Neuron (in vitro differentiated cells): ENCODE measurements at regions not wholly inside any gene's neighbourhood (a gene's known extent, or its start where the extent isn't known, plus 50 kb on each side); places are given as distances from the start of the nearest gene placed in this dataset.

Experiments
- H2AFZ ChIP-seq: one replicate; pipeline ENCODE4 v1.6.1; 2013; ENCODE audit warnings: low read depth, mild to moderate bottlenecking, inconsistent platforms, low read length, moderate library complexity
- H3K27me3 ChIP-seq: one replicate; pipeline ENCODE4 v1.6.1; 2013; ENCODE audit warnings: low read length; ENCODE audit not compliant: insufficient read depth
- H3K36me3 ChIP-seq: one replicate; pipeline ENCODE4 v1.6.1; 2013; ENCODE audit warnings: low read length; ENCODE audit not compliant: insufficient read depth
- H3K4me1 ChIP-seq: one replicate; pipeline ENCODE4 v1.6.1; 2013; ENCODE audit warnings: low read length; ENCODE audit not compliant: insufficient read depth
- H3K4me3 ChIP-seq: 2 replicates; pipeline ENCODE4 v1.5.1; 2013; ENCODE audit warnings: mild to moderate bottlenecking, low read length, moderate library complexity
- H3K9me3 ChIP-seq: one replicate; pipeline ENCODE4 v1.6.1; 2013; ENCODE audit warnings: low read length

GRCh38 chr19:30313353-30313750 is 58.8 kb upstream of the ZNF536 start:
- H3K36me3 ChIP-seq = peaks cover 2% of the 10 kb centered on the region
- H2AFZ ChIP-seq = no peak overlapping the region
- H3K4me3 ChIP-seq = no peak overlapping the region
- no peaks in the 10 kb centered on the region for H3K9me3 ChIP-seq
- H3K27me3 ChIP-seq = no peaks in the 10 kb centered on the region
- peaks cover 36% of the 10 kb centered on the region for H3K4me1 ChIP-seq

GRCh38 chr19:30314056-30314804 is 58.0 kb upstream of the ZNF536 start:
- Histone ChIP-seq H3K9me3 (no peaks in the 10 kb centered on the region), H3K36me3 (peaks cover 2% of the 10 kb centered on the region), H3K27me3 (no peaks in the 10 kb centered on the region), H3K4me1 (peaks cover 27% of the 10 kb centered on the region), H3K4me3 (no peak overlapping the region), H2AFZ (no peak overlapping the region)

GRCh38 chr19:30314805-30315155 is 57.4 kb upstream of the ZNF536 start:
- peaks cover 2% of the 10 kb centered on the region for H3K36me3 ChIP-seq
- no peak overlapping the region for H3K4me3 ChIP-seq
- no peaks in the 10 kb centered on the region for H3K9me3 ChIP-seq

DNA sequence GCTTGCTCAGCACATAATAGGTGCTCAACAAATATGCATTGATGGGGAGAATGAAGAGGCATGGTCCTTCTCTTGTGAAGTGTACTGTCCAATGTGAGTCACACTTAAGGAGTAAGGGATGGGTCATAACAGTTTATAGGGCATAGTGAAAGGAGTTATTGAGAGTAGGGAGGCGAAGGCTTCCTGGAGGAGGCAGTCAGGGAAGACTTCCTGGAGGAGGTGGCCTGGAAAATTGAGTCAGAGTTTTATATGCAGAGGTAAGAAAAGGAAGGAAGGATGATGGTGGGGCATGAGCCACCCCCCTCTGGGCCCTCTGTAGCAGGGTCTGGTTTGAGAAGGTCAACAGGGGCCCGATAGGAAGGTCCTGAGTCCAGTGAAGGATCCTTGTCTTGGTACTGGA is 57.0 kb upstream of the ZNF536 start:
- peaks cover 2% of the 10 kb centered on the region for H3K36me3 ChIP-seq
- H3K4me1 ChIP-seq = peaks cover 17% of the 10 kb centered on the region
- no peak overlapping the region for H3K4me3 ChIP-seq
- H3K27me3 ChIP-seq = no peaks in the 10 kb centered on the region
- no peak overlapping the region for H2AFZ ChIP-seq
- H3K9me3 ChIP-seq = no peaks in the 10 kb centered on the region

More at GRCh38 chr19:30314805-30315155, 57.4 kb upstream of the ZNF536 start:
- Histone ChIP-seq H2AFZ (no peak overlapping the region), H3K27me3 (no peaks in the 10 kb centered on the region), H3K4me1 (peaks cover 21% of the 10 kb centered on the region)

DNA sequence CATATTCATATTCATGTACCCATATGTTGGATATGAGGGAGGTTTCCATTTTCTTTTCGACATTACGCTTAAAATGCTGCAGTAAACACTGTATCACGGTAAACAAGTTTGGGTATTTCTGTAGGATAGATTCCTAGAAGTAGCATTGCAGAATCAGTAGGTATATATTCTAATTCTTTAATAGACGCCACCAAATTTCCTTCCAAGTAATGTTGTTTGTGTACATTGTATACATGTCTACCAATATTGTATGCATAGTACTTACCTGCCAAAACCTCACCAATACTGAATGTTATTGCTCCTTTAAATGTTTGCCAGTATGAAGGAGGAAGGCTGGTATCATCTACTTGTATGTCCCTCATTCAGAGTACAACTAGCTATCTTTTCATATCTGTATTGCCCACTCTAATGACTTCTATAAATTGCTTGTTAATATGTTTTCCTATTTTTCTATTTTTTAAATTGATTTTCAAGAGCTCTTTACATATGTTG is 56.1 kb upstream of the ZNF536 start:
- H3K4me1 ChIP-seq = peaks cover 9% of the 10 kb centered on the region
- H2AFZ ChIP-seq = no peak overlapping the region
- no peaks in the 10 kb centered on the region for H3K27me3 ChIP-seq
- peaks cover 6% of the 10 kb centered on the region for H3K36me3 ChIP-seq
- no peak overlapping the region for H3K4me3 ChIP-seq
- H3K9me3 ChIP-seq = no peaks in the 10 kb centered on the region

DNA sequence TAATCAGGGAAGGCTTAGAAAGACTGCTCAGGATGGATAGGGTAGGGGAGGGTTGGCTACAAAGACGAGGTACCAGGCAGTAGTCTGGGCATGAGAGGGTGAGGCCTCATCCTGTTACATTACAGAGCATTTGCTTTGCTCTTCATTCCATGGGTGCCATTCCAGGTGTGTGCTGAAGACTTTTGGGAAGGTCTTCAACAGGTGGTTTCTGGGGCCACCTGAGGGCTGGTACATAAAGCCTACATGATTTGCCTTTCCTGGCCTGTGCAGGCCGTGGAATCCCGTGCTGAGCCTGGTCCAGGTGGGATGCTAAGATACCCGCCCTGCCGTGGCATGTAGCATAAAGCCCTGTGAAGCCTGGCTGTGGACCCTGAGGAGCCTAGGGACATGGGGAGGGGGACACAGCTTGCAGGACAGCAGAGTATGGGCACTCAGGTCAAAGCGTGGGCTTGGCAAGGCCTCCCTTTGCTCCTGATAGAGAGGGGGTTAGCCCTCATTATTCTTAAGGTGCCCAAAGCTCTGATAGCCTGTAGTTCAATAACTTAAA is 55.6 kb upstream of the ZNF536 start:
- Histone ChIP-seq H3K4me3 (no peak overlapping the region), H3K9me3 (no peaks in the 10 kb centered on the region), H3K36me3 (peaks cover 6% of the 10 kb centered on the region), H3K4me1 (peaks cover 3% of the 10 kb centered on the region), H3K27me3 (no peaks in the 10 kb centered on the region), H2AFZ (no peak overlapping the region)

GRCh38 chr19:30317403-30317802 is 54.8 kb upstream of the ZNF536 start:
- Histone ChIP-seq H3K27me3 (no peaks in the 10 kb centered on the region), H3K4me3 (no peak overlapping the region)

DNA sequence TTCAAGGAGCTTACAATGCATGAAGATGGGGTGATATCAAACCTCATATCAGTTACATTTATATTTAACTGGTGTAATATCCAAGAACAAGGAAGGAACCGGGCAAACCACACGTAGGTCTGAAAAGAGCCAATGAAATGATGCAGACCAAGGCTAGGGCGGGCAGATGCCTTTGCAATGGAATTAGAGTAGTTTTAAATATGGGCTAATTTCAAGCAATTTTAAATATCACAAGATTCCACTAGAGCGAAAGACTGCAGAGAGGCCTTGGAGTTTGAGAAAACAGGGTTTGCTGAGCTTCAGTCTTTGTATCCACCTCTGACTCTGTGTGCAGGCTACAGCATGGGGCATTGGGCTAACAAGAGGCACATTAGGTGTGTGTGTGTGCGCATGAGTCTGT is 53.9 kb upstream of the ZNF536 start:
- Histone ChIP-seq H3K36me3 (peaks cover 8% of the 10 kb centered on the region), H2AFZ (no peak overlapping the region), H3K4me3 (no peak overlapping the region), H3K4me1 (no peaks in the 10 kb centered on the region), H3K27me3 (no peaks in the 10 kb centered on the region), H3K9me3 (no peaks in the 10 kb centered on the region)

More at GRCh38 chr19:30317403-30317802, 54.8 kb upstream of the ZNF536 start:
- Histone ChIP-seq H2AFZ (no peak overlapping the region), H3K9me3 (no peaks in the 10 kb centered on the region), H3K4me1 (peaks cover 2% of the 10 kb centered on the region), H3K36me3 (peaks cover 6% of the 10 kb centered on the region)

- H3K4me3 ChIP-seq = no peak overlapping the region
- H2AFZ ChIP-seq = no peak overlapping the region
- peaks cover 8% of the 10 kb centered on the region for H3K36me3 ChIP-seq
- H3K27me3 ChIP-seq = no peaks in the 10 kb centered on the region
- no peaks in the 10 kb centered on the region for H3K4me1 ChIP-seq
- H3K9me3 ChIP-seq = no peaks in the 10 kb centered on the region
These were observed 53.2 kb upstream of the ZNF536 start for GRCh38 chr19:30318936-30319335.

DNA sequence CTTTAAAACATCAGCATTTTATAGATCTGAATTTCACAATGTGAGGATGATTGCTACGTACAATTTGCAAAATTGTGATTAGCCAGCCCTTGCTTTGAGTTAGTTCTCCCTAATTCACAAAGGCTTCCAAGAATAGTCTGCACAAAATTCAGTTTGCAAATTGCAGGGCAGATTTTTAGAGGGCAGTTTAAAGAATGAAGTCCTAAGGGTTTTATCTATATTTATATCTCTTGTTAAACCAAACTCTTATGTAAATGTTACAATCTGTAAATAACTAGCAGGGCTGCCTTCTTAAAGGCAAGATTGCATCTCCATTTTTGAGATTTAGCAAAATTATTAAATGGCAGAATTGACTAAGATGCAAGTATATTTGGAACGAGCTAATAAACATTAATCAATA is 52.8 kb upstream of the ZNF536 start:
- peaks cover 12% of the 10 kb centered on the region for H3K36me3 ChIP-seq
- H3K9me3 ChIP-seq = no peaks in the 10 kb centered on the region
- H2AFZ ChIP-seq = no peak overlapping the region
- no peaks in the 10 kb centered on the region for H3K27me3 ChIP-seq
- no peak overlapping the region for H3K4me3 ChIP-seq
- no peaks in the 10 kb centered on the region for H3K4me1 ChIP-seq

DNA sequence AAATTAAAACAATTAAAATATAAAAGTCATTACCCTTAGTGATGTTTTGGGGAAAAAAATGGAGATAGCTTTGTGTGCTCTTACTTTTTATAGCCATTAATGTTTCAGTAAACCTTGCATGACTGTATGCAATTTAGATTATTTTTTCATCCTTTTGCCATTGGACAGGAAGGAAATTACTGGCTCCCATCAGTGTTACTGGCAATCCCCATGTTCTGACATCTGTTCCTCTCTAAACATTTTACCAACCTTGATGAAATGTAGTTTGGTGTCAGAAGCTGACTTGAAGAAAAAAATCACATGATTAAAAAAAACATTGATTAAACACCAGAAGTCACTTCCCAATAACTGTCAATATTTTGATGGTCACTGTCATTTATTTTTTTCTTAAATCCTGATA is 52.3 kb upstream of the ZNF536 start:
- H3K4me3 ChIP-seq = no peak overlapping the region
- H3K36me3 ChIP-seq = peaks cover 12% of the 10 kb centered on the region
- no peaks in the 10 kb centered on the region for H3K27me3 ChIP-seq
- H3K4me1 ChIP-seq = no peaks in the 10 kb centered on the region
- no peaks in the 10 kb centered on the region for H3K9me3 ChIP-seq
- H2AFZ ChIP-seq = no peak overlapping the region

- H3K4me3 ChIP-seq = no peak overlapping the region
- peaks cover 18% of the 10 kb centered on the region for H3K36me3 ChIP-seq
- H3K4me1 ChIP-seq = no peaks in the 10 kb centered on the region
- no peaks in the 10 kb centered on the region for H3K27me3 ChIP-seq
- H2AFZ ChIP-seq = no peak overlapping the region
- H3K9me3 ChIP-seq = no peaks in the 10 kb centered on the region
These were observed 51.7 kb upstream of the ZNF536 start for GRCh38 chr19:30320466-30320865.

DNA sequence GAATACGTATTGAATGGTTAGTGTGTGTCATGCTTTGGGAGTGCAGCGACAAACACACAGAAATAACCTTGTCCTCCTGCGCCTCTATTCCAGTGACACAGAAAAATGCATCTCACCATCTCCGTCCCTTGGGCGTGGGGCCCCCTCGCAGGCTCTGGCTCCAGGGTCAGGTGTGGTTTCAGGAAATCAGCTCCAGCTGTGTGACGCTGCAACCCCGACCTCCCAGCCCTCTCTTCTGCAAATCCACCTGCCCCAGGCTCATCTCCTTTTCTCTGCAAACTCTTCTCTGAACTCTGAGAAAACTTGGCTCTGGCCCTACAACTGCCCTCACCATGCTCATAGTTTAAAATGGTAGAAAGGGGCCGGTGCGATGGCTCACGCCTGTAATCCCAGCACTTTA is 51.3 kb upstream of the ZNF536 start:
- Histone ChIP-seq H3K4me1 (no peaks in the 10 kb centered on the region), H3K4me3 (no peak overlapping the region), H3K27me3 (no peaks in the 10 kb centered on the region), H3K36me3 (peaks cover 18% of the 10 kb centered on the region), H3K9me3 (no peaks in the 10 kb centered on the region), H2AFZ (no peak overlapping the region)
